IMR-90 (cell line): ENCODE measurements at regions not wholly inside any gene's neighbourhood (a gene's known extent, or its start where the extent isn't known, plus 50 kb on each side); places are given as distances from the start of the nearest gene placed in this dataset.

Experiments used
- ATAC-seq: fragments of 200-7000 bp; cut with Tn5 transposase; 2 replicates; pipeline ENCODE4 v1.9.1; 2020; ENCODE audit warnings: low read depth, mild to moderate bottlenecking, moderate library complexity
- BruUV-seq: library from RNA; stranded (reverse); fragments of 400-500 nt; replicated peaks from 2 replicates; lab custom pipeline; 2021; lab: Mats Ljungman, UMichigan
- CTCF ChIA-PET: fragments of 300-600 bp; formaldehyde crosslinking; extraction: SDS; loops from one replicate; lab custom pipeline; 2021; ENCODE audit warnings: antibody characterized with exemption; lab: Yijun Ruan, JAX
- POLR2A ChIA-PET: fragments of 300-600 bp; sonication (Branson Sonifier 250); formaldehyde crosslinking; loops from one replicate; lab custom pipeline; 2022; ENCODE audit warnings: antibody characterized with exemption; ENCODE audit not compliant: unreplicated experiment; lab: Charles Lee
- DNase-seq: peaks from one replicate; pipeline ENCODE4 v3.0.0; 2013
- H2AFZ ChIP-seq: replicated peaks from 2 replicates; pipeline ENCODE3; 2013; ENCODE audit warnings: low read length, mild to moderate bottlenecking; ENCODE audit not compliant: poor library complexity
- H2AK5ac ChIP-seq: 2 replicates; pipeline ENCODE4 v1.6.1; 2013; ENCODE audit warnings: low read depth, low read length, inconsistent platforms
- H2AK9ac ChIP-seq: replicated peaks from 2 replicates; pipeline ENCODE3; 2013; ENCODE audit warnings: mild to moderate bottlenecking, low read depth, low read length, moderate library complexity; ENCODE audit not compliant: poor library complexity
- H2BK120ac ChIP-seq: 2 replicates; pipeline ENCODE4 v1.6.1; 2013; ENCODE audit warnings: low read depth, low read length, inconsistent platforms
- H2BK15ac ChIP-seq: 3 replicates; pipeline ENCODE4 v1.6.1; 2013; ENCODE audit warnings: low read depth, low read length, inconsistent platforms
- H2BK20ac ChIP-seq: 2 replicates; pipeline ENCODE4 v1.6.1; 2013; ENCODE audit warnings: low read depth, mild to moderate bottlenecking, inconsistent platforms, low read length, moderate library complexity
- H2BK5ac ChIP-seq: 2 replicates; pipeline ENCODE4 v1.6.1; 2013; ENCODE audit warnings: mild to moderate bottlenecking, low read depth, low read length, inconsistent platforms; ENCODE audit not compliant: poor library complexity, severe bottlenecking
- H3K14ac ChIP-seq: replicated peaks from 2 replicates; pipeline ENCODE4 v1.6.1; 2013; ENCODE audit warnings: low read depth, low read length, inconsistent platforms
- H3K18ac ChIP-seq: 2 replicates; pipeline ENCODE4 v1.6.1; 2013; ENCODE audit warnings: low read depth, low read length, control low read depth
- H3K23ac ChIP-seq: 2 replicates; pipeline ENCODE4 v1.6.1; 2013; ENCODE audit warnings: low read depth, low read length, inconsistent platforms
- H3K27ac ChIP-seq: 2 replicates; pipeline ENCODE4 v1.5.1; 2013; ENCODE audit warnings: mild to moderate bottlenecking, control low read depth, low read length; ENCODE audit not compliant: insufficient read depth
- H3K27me3 ChIP-seq: 2 replicates; pipeline ENCODE4 v1.6.1; 2013; ENCODE audit warnings: low read length; ENCODE audit not compliant: control insufficient read depth, insufficient read depth
- H3K36me3 ChIP-seq: 2 replicates; pipeline ENCODE4 v1.6.1; 2013; ENCODE audit warnings: low read length, mixed read lengths; ENCODE audit not compliant: control insufficient read depth, insufficient read depth
- H3K4ac ChIP-seq: 2 replicates; pipeline ENCODE4 v1.6.1; 2013; ENCODE audit warnings: low read depth, low read length, inconsistent platforms
- H3K4me1 ChIP-seq: 2 replicates; pipeline ENCODE4 v1.6.1; 2013; ENCODE audit warnings: low read length, mixed read lengths; ENCODE audit not compliant: control insufficient read depth, insufficient read depth
- H3K4me2 ChIP-seq: 2 replicates; pipeline ENCODE4 v1.6.1; 2013; ENCODE audit warnings: low read depth, mild to moderate bottlenecking, control low read depth, low read length, moderate library complexity
- H3K4me3 ChIP-seq: 2 replicates; pipeline ENCODE4 v1.5.1; 2013; ENCODE audit warnings: low read depth, mild to moderate bottlenecking, control low read depth, low read length, moderate library complexity; ENCODE audit not compliant: insufficient read depth
- H3K56ac ChIP-seq: 2 replicates; pipeline ENCODE4 v1.6.1; 2013; ENCODE audit warnings: low read length, inconsistent platforms; ENCODE audit not compliant: insufficient read depth; ENCODE audit errors: extremely low read depth
- H3K79me1 ChIP-seq, 2 experiments: 2 replicates each; pipeline ENCODE4 v1.6.1; 2013; ENCODE audit warnings: low read length in 2 of 2, inconsistent platforms in 1 of 2, low read depth in 1 of 2
- H3K9ac ChIP-seq: 2 replicates; pipeline ENCODE4 v1.6.1; 2013; ENCODE audit warnings: low read depth, low read length, control low read depth
- H3K9me1 ChIP-seq: 2 replicates; pipeline ENCODE4 v1.6.1; 2013; ENCODE audit warnings: low read length, inconsistent platforms; ENCODE audit not compliant: insufficient read depth
- H3K9me3 ChIP-seq: 2 replicates; pipeline ENCODE4 v1.6.1; 2013; ENCODE audit warnings: low read length; ENCODE audit not compliant: control insufficient read depth, insufficient read depth
- H4K20me1 ChIP-seq: 2 replicates; pipeline ENCODE4 v1.6.1; 2013; ENCODE audit warnings: low read length, inconsistent platforms; ENCODE audit not compliant: insufficient read depth
- H4K5ac ChIP-seq: 2 replicates; pipeline ENCODE4 v1.6.1; 2013; ENCODE audit warnings: mild to moderate bottlenecking, low read depth, low read length, control low read depth
- H4K8ac ChIP-seq, 2 experiments: 2 replicates each; pipeline ENCODE4 v1.6.1; 2013; ENCODE audit warnings: low read depth in 2 of 2, low read length in 2 of 2, control low read depth in 1 of 2, inconsistent platforms in 1 of 2
- H4K91ac ChIP-seq: 2 replicates; pipeline ENCODE4 v1.6.1; 2013; ENCODE audit warnings: low read depth, low read length, inconsistent platforms; ENCODE audit not compliant: insufficient read depth
- CEBPB ChIP-seq: IDR thresholded peaks from 2 replicates; pipeline ENCODE4 v1.6.1; 2012; ENCODE audit warnings: low read depth, low read length, improper control_type of control experiment
- CHD1 ChIP-seq: IDR thresholded peaks from 2 replicates; pipeline ENCODE4 v1.6.1; 2012; ENCODE audit warnings: low read depth, low read length, improper control_type of control experiment
- FOS ChIP-seq: fragments of 150-350 bp; IDR thresholded peaks from 2 replicates; pipeline ENCODE4 v1.6.1; 2016; ENCODE audit warnings: low read depth, low read length
- MXI1 ChIP-seq: IDR thresholded peaks from 2 replicates; pipeline ENCODE4 v1.6.1; 2012; ENCODE audit warnings: low read depth, mild to moderate bottlenecking, low read length, moderate library complexity, borderline replicate concordance
- RCOR1 ChIP-seq: IDR thresholded peaks from 2 replicates; pipeline ENCODE4 v1.6.1; 2012; ENCODE audit warnings: mild to moderate bottlenecking, low read length, improper control_type of control experiment; ENCODE audit not compliant: insufficient replicate concordance
- SMC3 ChIP-seq: fragments of 150-350 bp; IDR thresholded peaks from 2 replicates; pipeline ENCODE4 v1.6.1; 2016; ENCODE audit warnings: low read depth, mild to moderate bottlenecking, antibody characterized with exemption, low read length, moderate library complexity
- WGBS, 2 experiments: methylation state at CpG; one replicate each; pipeline versions ENCODE4 v1.1.5 to v1.1.7; 2013; ENCODE audit warnings: missing lambda C conversion rate in 2 of 2; ENCODE audit not compliant: insufficient read length in 1 of 2; ENCODE audit errors: extremely low coverage in 2 of 2; 5-methylcytosine and 5-hydroxymethylcytosine counted together
- dilution Hi-C: fragments of 300-500 bp; cut with HindIII; formaldehyde crosslinking; loops from one replicate; pipeline ENCODE4 v1.14.3; 2018; ENCODE audit warnings: low sequenced_read_pairs; ENCODE audit not compliant: unreplicated experiment
- in situ Hi-C: fragments of 300-500 bp; cut with MboI; formaldehyde crosslinking; loops from 3 replicates; pipeline ENCODE4 v1.14.3; 2019; ENCODE audit warnings: low sequenced_read_pairs, inconsistent platforms, mixed read lengths
- intact Hi-C: fragments of 100-400 bp; cut with micrococcal nuclease; formaldehyde crosslinking; loops from 2 replicates; pipeline ENCODE4 v1.10.0; 2022
- TF ChIP-seq, protein P1 (sequence below): conservative IDR thresholded peaks from 2 replicates; pipeline ENCODE4 v1.5.1; 2012; ENCODE audit warnings: mild to moderate bottlenecking, low read depth, low read length, improper control_type of control experiment

DNA sequence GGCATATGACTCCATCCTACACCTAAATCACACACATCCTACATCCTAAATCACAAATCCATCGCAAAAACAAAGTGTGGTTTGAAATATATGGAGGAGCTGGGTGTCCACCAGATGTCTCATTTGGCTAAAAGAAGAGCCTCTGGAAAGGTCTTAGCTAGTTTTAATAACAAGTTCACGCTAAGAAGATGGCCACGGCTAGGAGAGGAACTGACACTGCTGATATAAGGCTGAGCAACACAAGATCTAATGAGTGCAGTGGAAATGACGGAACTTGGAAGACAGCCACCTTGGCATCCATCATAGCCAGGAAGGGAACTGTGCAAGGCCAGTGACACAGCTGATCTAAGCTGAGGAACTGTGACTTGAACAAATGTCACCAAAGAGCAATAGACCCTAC, 60.0 kb upstream of the AGAP1 start:
- Histone ChIP-seq H3K9ac (no peak overlapping the region), H3K9me1 (no peaks in the 10 kb centered on the region), H3K4me3 (no peak overlapping the region), H3K18ac (no peak overlapping the region), H3K23ac (no peak overlapping the region), H3K56ac (no peak overlapping the region), H4K91ac (no peak overlapping the region), H3K79me1 (no peaks in the 10 kb centered on the region), H2BK5ac (no peak overlapping the region), H2BK120ac (no peak overlapping the region), H3K14ac (no peak overlapping the region), H4K5ac (no peak overlapping the region), H3K9me3 (no peaks in the 10 kb centered on the region; the same call in 1 of the 2 replicates), H3K4me2 (no peak overlapping the region), H2AK5ac (no peak overlapping the region), H4K8ac (no peak overlapping the region), H2AFZ (peak overlapping the region; percentile 68), H2BK20ac (no peak overlapping the region), H3K27ac (no peak overlapping the region), H2AK9ac (no peak overlapping the region), H3K4me1 (no peaks in the 10 kb centered on the region), H3K27me3 (peaks cover 30% of the 10 kb centered on the region), H4K20me1 (no peaks in the 10 kb centered on the region), H3K36me3 (no peaks in the 10 kb centered on the region), H3K4ac (no peak overlapping the region), H2BK15ac (no peak overlapping the region)
- intact Hi-C loops = loop anchor here (10.0 kb wide), 1 partner anchor 161 kb away; no protein-coding TSS in a partner anchor
- CTCF ChIA-PET = interaction anchor here (1.5 kb wide), 1 partner anchor 160 kb away, joined by 4 read pairs; no protein-coding TSS in a partner anchor
- POLR2A ChIA-PET = no interaction called here
- dilution Hi-C loops = no loop called here
- BruUV-seq = no TSS peak
- DNase-seq (peak; percentile 15), ATAC-seq (peak; percentile 24; the same call in 1 of the 2 replicates)
- 29% methylated on average over 3 of the region's 4 CpGs; no CpG with 5 or more reads in 1 of the 2 experiments for WGBS, 2 experiments
- TF ChIP-seq CEBPB (no peak), SMC3 (no peak), MXI1 (no peak), FOS (no peak), RCOR1 (no peak), CHD1 (no peak)
- TF ChIP-seq, protein P1, sequence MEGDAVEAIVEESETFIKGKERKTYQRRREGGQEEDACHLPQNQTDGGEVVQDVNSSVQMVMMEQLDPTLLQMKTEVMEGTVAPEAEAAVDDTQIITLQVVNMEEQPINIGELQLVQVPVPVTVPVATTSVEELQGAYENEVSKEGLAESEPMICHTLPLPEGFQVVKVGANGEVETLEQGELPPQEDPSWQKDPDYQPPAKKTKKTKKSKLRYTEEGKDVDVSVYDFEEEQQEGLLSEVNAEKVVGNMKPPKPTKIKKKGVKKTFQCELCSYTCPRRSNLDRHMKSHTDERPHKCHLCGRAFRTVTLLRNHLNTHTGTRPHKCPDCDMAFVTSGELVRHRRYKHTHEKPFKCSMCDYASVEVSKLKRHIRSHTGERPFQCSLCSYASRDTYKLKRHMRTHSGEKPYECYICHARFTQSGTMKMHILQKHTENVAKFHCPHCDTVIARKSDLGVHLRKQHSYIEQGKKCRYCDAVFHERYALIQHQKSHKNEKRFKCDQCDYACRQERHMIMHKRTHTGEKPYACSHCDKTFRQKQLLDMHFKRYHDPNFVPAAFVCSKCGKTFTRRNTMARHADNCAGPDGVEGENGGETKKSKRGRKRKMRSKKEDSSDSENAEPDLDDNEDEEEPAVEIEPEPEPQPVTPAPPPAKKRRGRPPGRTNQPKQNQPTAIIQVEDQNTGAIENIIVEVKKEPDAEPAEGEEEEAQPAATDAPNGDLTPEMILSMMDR = 0 out of 2 replicates have a peak, but pooled peaks have one; percentile 17
- in situ Hi-C loops = no loop called here
